ENCODE measurements at regions not wholly inside any gene's neighbourhood (a gene's known extent, or its start where the extent isn't known, plus 50 kb on each side); places are given as distances from the start of the nearest gene placed in this dataset.

- TF ChIP-seq, protein P1, sequence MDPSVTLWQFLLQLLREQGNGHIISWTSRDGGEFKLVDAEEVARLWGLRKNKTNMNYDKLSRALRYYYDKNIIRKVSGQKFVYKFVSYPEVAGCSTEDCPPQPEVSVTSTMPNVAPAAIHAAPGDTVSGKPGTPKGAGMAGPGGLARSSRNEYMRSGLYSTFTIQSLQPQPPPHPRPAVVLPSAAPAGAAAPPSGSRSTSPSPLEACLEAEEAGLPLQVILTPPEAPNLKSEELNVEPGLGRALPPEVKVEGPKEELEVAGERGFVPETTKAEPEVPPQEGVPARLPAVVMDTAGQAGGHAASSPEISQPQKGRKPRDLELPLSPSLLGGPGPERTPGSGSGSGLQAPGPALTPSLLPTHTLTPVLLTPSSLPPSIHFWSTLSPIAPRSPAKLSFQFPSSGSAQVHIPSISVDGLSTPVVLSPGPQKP (IDR thresholded peaks at IDR 0.05; ENCODE audit: low read depth, low read length): no peak
- TF ChIP-seq PAX8 (IDR thresholded peaks at IDR 0.05) (no peak), NR2C2 (IDR thresholded peaks at IDR 0.05; ENCODE audit: borderline replicate concordance, control insufficient read depth, insufficient read length, low read depth) (no peak)
- 51% methylated on average over 10 of the region's 10 CpGs for WGBS (ENCODE audit: insufficient coverage, insufficient replicate concordance, low lambda C conversion rate, missing lambda C conversion rate)
- POLR2A ChIA-PET: no interaction called here
- Histone ChIP-seq H4K20me1 (ENCODE audit: control insufficient read depth, insufficient read depth) (no peaks in the 10 kb centered on the region), H3K27me3 (replicated peaks in 1 of 2; ENCODE audit: control insufficient read depth in 2 of 2, insufficient read depth in 2 of 2, low read length in 1 of 2) (no peaks in the 10 kb centered on the region), H3K36me3 (ENCODE audit: control insufficient read depth in 2 of 2, insufficient read depth in 2 of 2, low read length in 1 of 2) (no peaks in the 10 kb centered on the region), H2AFZ (ENCODE audit: control insufficient read depth, low read depth, low read length) (no peak overlapping the region), H3K4me1 (ENCODE audit: control insufficient read depth, insufficient read depth, low read length) (no peaks in the 10 kb centered on the region), H3K27ac (ENCODE audit: control insufficient read depth, insufficient read depth) (no peak overlapping the region), H3K4me2 (ENCODE audit: control insufficient read depth, insufficient read depth) (no peak overlapping the region), H3K9ac (ENCODE audit: control insufficient read depth, insufficient read depth, low read length) (no peak overlapping the region), H3K9me3 (replicated peaks; ENCODE audit: control insufficient read depth, insufficient read depth, low read length) (no peaks in the 10 kb centered on the region), H3K4me3 (no peak overlapping the region), H3K79me2 (ENCODE audit: control insufficient read depth, insufficient read depth, low read length) (no peaks in the 10 kb centered on the region)
- intact Hi-C loops (cut with micrococcal nuclease; ENCODE audit: unreplicated experiment) (no loop called here), in situ Hi-C loops (cut with MboI) (no loop called here)
- ATAC-seq (no peak), DNase-seq (ENCODE audit: low read depth, low spot score) (no peak), FAIRE-seq (no peak)
- CTCF ChIA-PET: no interaction called here
- RAD21 ChIA-PET (ENCODE audit: unreplicated experiment): no interaction called here
- BruUV-seq (replicated peaks): no TSS peak
- SMC1A ChIA-PET (ENCODE audit: uncharacterized antibody, unreplicated experiment): no interaction called here
Measured at GRCh38 chr2:3125761-3126130, 251.9 kb downstream of the EIPR1 start.

DNA sequence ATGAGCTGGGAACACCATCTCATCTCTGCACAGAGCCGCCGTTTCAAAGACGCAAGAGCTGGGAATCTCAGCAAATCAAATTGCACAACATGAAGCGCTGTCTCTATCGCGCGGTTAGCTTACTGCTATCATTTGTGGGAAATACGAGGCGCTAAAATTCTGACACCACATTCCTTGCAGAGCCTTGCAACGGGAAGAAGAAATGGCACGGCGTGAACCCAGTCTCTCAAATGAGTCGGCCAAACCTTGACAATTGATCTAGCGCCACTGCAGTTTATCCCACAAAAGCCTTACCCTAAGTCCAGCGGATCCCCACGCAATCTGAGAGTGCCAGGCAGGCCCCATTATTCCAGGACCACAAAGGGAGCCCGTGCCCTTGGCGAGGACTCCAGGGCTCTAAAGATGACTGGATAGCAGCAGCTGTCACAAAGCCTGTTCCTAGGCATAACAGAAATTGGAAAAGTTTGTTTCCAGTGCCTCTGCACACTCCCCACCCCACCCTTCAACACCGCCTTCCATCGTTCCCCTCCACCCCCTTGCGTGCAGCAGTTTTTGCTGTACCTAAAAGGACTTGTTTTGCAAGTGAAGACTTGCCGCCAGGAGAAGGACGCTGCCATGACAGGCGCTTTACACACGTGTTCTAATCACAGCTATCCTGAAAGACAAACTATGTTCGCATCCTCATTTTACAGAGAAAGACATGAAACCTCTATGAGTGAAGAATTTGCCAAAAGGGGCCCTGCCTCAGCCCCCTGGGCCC lies 252.4 kb downstream of the EIPR1 start:
- DNase-seq (ENCODE audit: low read depth, low spot score) (no peak), FAIRE-seq (no peak), ATAC-seq (no peak)
- Histone ChIP-seq H3K4me1 (ENCODE audit: control insufficient read depth, insufficient read depth, low read length) (no peaks in the 10 kb centered on the region), H2AFZ (ENCODE audit: control insufficient read depth, low read depth, low read length) (no peak overlapping the region), H3K27me3 (replicated peaks in 1 of 2; ENCODE audit: control insufficient read depth in 2 of 2, insufficient read depth in 2 of 2, low read length in 1 of 2) (no peaks in the 10 kb centered on the region), H3K9ac (ENCODE audit: control insufficient read depth, insufficient read depth, low read length) (no peak overlapping the region), H3K36me3 (ENCODE audit: control insufficient read depth in 2 of 2, insufficient read depth in 2 of 2, low read length in 1 of 2) (no peaks in the 10 kb centered on the region), H3K4me2 (ENCODE audit: control insufficient read depth, insufficient read depth) (no peak overlapping the region), H4K20me1 (ENCODE audit: control insufficient read depth, insufficient read depth) (no peaks in the 10 kb centered on the region), H3K4me3 (no peak overlapping the region), H3K9me3 (replicated peaks; ENCODE audit: control insufficient read depth, insufficient read depth, low read length) (no peaks in the 10 kb centered on the region), H3K79me2 (ENCODE audit: control insufficient read depth, insufficient read depth, low read length) (no peaks in the 10 kb centered on the region), H3K27ac (ENCODE audit: control insufficient read depth, insufficient read depth) (no peak overlapping the region)
- ChIA-PET SMC1A (ENCODE audit: uncharacterized antibody, unreplicated experiment) (no interaction called here), CTCF (no interaction called here), RAD21 (ENCODE audit: unreplicated experiment) (no interaction called here), POLR2A (no interaction called here)
- no TSS peak for BruUV-seq (replicated peaks)
- intact Hi-C loops (cut with micrococcal nuclease; ENCODE audit: unreplicated experiment): no loop called here
- WGBS (ENCODE audit: insufficient coverage, insufficient replicate concordance, low lambda C conversion rate, missing lambda C conversion rate): 75% methylated on average over 26 of the region's 26 CpGs
- in situ Hi-C loops (cut with MboI): no loop called here
- no peak for TF ChIP-seq HCFC1 (IDR thresholded peaks at IDR 0.05; ENCODE audit: low read length)
- TF ChIP-seq KAT2A (conservative IDR thresholded peaks at IDR 0.05; ENCODE audit: control insufficient read depth, low read depth, low read length): no peak
- TF ChIP-seq, protein P2, sequence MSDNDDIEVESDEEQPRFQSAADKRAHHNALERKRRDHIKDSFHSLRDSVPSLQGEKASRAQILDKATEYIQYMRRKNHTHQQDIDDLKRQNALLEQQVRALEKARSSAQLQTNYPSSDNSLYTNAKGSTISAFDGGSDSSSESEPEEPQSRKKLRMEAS (IDR thresholded peaks at IDR 0.05; ENCODE audit: low read depth, low read length): no peak
- no peak for TF ChIP-seq KDM1A (IDR thresholded peaks at IDR 0.05; ENCODE audit: borderline replicate concordance)
- TF ChIP-seq FOXM1 (IDR thresholded peaks at IDR 0.05; ENCODE audit: low read depth, low read length): no peak
- no peak for TF ChIP-seq MTA3 (IDR thresholded peaks at IDR 0.05; ENCODE audit: borderline replicate concordance, low read length)
- no peak for TF ChIP-seq NBN (IDR thresholded peaks at IDR 0.05)
- no peak for TF ChIP-seq IRF3 (IDR thresholded peaks at IDR 0.05)
- no peak for TF ChIP-seq ATF2 (IDR thresholded peaks at IDR 0.05; ENCODE audit: low read length)

All from GM12878 (cell line).